ENCODE measurements at regions not wholly inside any gene's neighbourhood (a gene's known extent, or its start where the extent isn't known, plus 50 kb on each side); places are given as distances from the start of the nearest gene placed in this dataset.

DNA sequence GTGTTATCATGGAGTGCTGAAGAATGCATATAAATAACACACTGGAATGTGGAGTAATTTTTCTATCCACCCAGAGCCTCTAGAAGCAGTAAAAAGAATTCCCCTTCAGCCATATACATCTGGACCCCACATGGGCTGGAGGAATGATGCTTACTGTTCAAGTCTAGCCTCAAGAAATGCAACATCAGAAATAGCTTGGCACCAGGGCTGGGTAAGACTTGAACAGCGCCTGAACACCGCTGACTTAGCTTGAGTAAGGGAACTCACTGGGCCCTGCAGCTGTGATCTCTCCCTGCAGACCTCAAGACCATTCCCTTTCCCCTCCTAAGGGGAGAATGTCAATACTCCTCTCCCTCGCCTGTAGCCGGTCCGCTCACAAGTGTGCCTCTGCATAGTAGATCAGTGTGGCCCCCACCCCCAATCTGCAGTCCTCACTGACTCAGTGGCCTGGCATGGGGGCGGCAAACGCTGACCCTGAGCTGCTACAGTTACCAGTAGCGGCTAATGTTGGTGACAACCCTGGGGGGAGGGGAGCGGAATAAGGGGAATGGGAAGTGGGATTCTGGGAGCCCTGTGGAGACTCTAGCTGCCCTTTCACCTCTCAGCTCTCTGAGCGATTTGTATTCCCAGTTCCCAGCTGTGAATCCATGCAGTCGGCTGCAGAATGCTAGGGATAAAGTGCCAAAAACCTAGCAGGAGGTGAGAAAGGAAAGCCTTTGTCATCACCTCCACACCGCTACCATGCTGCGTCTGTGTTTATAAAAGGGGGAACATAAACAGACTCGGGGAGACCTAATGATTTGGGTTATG, 483.9 kb downstream of the DISC1 start:
- DNase-seq (ENCODE audit: low read depth) = no peak
- TF ChIP-seq, protein P1, sequence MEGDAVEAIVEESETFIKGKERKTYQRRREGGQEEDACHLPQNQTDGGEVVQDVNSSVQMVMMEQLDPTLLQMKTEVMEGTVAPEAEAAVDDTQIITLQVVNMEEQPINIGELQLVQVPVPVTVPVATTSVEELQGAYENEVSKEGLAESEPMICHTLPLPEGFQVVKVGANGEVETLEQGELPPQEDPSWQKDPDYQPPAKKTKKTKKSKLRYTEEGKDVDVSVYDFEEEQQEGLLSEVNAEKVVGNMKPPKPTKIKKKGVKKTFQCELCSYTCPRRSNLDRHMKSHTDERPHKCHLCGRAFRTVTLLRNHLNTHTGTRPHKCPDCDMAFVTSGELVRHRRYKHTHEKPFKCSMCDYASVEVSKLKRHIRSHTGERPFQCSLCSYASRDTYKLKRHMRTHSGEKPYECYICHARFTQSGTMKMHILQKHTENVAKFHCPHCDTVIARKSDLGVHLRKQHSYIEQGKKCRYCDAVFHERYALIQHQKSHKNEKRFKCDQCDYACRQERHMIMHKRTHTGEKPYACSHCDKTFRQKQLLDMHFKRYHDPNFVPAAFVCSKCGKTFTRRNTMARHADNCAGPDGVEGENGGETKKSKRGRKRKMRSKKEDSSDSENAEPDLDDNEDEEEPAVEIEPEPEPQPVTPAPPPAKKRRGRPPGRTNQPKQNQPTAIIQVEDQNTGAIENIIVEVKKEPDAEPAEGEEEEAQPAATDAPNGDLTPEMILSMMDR (conservative IDR thresholded peaks at IDR 0.05; ENCODE audit: low read depth, low read length) = no peak
- H3K4me3 ChIP-seq (ENCODE audit: low read length) = no peak overlapping the region

DNA sequence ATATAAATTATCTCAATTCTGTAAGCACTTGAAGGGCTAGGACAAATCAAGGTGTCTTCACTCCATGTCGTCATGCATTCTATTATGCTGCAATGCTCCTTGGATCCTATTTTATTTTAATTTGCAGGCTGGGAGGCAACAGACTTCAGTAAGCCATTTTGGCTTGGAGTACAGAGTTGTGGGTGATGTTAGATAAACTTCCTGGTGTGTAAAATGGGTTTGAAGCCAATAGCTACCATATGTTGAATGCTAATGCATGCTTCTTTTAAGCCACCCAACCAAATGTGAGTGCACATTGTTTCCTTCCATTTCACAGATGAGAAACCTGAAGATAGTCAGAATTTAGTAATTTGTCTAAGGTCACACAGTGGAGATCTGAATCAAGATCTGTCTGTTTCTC, 482.8 kb downstream of the DISC1 start:
- no peak for DNase-seq (ENCODE audit: low read depth)
- H3K4me3 ChIP-seq (ENCODE audit: low read length) = no peak overlapping the region
- TF ChIP-seq, protein P1 (conservative IDR thresholded peaks at IDR 0.05; ENCODE audit: low read depth, low read length) = no peak

DNA sequence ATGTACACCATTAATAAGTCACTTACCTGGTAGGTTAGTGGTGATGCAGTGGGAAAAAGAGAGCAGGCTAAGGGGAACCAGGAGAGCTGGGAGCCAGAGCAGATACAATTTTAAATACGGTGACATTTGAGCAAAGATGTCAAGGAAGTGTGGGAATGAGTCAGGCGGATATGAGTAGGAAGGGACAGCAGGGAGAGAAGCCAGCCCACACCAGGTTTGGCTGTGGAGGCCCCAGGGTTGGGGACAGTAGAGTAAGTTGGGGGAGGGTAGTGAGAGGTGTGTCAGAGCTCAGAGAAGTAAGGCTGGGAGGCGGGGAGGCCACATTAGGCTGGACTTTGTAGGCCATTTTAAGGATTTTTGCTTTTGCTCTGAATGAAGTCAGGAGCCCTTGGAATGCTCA, 482.0 kb downstream of the DISC1 start:
- TF ChIP-seq, protein P1 (conservative IDR thresholded peaks at IDR 0.05; ENCODE audit: low read depth, low read length) = no peak
- DNase-seq (ENCODE audit: low read depth) = no peak
- H3K4me3 ChIP-seq (ENCODE audit: low read length) = no peak overlapping the region

DNA sequence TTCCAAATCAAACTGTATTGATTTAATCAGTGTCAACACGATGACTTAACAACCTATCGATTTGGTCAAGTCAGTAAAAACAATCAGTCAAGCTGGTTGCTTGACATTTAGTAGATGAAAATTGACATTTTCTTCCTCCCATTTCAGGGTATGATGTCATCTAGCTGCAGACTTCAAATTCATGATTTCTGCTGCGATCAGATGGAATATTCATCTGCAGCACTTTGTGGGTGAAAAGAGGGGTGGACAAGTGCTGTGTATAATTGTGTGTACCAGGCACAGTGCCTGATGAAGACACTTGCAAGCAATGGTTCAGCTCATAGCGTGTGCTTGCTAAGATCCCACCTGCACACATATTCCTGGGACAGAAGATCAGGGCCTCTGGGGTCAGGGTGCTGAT, 479.8 kb downstream of the DISC1 start:
- no peak for DNase-seq (ENCODE audit: low read depth)
- TF ChIP-seq, protein P1 (conservative IDR thresholded peaks at IDR 0.05; ENCODE audit: low read depth, low read length) = no peak
- no peak overlapping the region for H3K4me3 ChIP-seq (ENCODE audit: low read length)

DNA sequence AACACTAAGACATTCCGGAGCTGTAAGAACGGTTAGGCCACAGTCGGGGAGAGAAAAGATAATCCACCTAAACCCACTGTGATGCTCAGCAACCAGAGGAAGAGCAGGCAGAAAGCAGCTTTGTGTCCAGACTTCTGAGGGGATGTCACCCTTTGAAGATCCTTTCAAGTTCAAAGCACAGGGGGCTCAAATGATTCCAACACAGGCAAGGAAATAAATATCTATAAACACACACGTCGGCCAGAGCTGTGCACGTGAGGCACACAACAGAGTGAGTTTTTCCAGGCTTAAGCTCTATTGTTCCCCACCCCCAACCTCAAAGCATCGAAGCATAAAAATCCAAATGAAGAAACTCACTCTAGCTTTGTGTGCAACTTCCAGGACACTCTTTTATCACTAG, 479.0 kb downstream of the DISC1 start:
- no peak overlapping the region for H3K4me3 ChIP-seq (ENCODE audit: low read length)
- TF ChIP-seq, protein P1 (conservative IDR thresholded peaks at IDR 0.05; ENCODE audit: low read depth, low read length) = no peak
- DNase-seq (ENCODE audit: low read depth) = no peak

DNA sequence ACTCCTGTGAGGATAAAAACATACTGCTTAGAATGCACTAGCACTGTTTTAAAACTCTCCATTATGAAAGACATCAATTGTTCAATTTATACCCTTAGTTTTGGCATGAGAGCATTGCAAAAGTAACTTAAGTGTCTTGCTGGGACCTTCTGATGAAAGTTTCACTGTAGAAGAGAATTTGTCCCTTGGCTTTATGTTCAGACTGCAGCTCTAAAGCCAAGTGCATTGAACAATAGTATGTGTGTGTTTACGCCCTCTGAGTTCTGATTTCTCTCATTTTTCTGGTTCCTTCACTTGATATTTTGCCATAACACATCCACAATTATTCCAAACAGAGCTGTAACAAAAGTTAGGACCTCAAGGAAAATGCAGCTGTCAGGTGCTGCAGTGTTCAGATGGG, 474.6 kb downstream of the DISC1 start:
- H3K4me3 ChIP-seq (ENCODE audit: low read length) = no peak overlapping the region
- DNase-seq (ENCODE audit: low read depth) = no peak
- TF ChIP-seq, protein P1 (conservative IDR thresholded peaks at IDR 0.05; ENCODE audit: low read depth, low read length) = no peak

DNA sequence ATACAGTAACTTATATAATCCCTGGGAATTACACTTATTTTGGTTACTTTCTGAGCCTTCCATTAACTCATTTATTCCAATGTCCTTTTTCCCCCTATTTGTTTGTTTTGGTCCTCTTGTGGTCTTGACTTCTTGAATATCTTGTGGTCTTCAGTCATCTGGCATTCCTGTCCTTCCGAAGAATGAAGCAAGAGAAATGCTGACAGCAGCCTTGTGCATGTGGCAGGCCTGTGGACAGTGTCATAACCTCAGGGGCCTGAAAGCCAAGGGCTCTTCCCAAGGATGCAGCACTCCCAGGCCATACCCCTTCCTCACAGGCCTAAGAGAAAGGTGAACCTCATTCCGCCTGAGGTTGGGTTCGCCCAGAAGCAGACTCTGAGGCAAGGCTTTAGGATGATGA, 470.2 kb downstream of the DISC1 start:
- DNase-seq (ENCODE audit: low read depth) = no peak
- TF ChIP-seq, protein P1 (conservative IDR thresholded peaks at IDR 0.05; ENCODE audit: low read depth, low read length) = no peak
- H3K4me3 ChIP-seq (ENCODE audit: low read length) = no peak overlapping the region

Measured in retinal pigment epithelial cell (primary cell).